HS-27A (cell line): ENCODE measurements at regions not wholly inside any gene's neighbourhood (a gene's known extent, or its start where the extent isn't known, plus 50 kb on each side); places are given as distances from the start of the nearest gene placed in this dataset.
"Not testable (repeated sequence)": the region's sequence is repeated elsewhere in the genome, so short reads cannot be mapped to it uniquely, and the experiment has no call there.

Experiments
- DNase-seq: peaks from one replicate; pipeline ENCODE4 v3.0.0-alpha.2; 2012; ENCODE audit warnings: low read depth, missing footprints

GRCh38 chr21:10366210-10366609 lies 155.2 kb upstream of the TPTE start:
- DNase-seq: not testable (repeated sequence)

- not testable (repeated sequence) for DNase-seq
Measured at GRCh38 chr21:10367586-10367985, 153.8 kb upstream of the TPTE start.

GRCh38 chr21:10368323-10368798 lies 153.0 kb upstream of the TPTE start:
- DNase-seq: not testable (repeated sequence)

DNA sequence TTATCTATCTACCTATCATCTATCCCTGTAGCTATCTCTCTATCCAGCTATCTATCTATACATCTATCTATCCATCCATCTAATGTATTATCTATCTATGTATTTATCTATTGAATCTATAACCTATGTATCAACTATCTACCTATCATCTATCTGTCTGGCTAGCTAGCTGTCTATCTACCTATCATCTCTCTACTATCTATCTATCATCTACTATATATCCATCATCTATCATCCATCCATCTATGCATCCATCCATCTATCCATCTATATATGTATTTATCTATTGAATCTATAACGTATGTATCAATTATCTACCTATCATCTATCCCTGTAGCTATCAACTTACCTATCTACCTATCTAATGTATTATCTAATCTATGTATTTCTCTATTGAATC lies 152.1 kb upstream of the TPTE start:
- DNase-seq: not testable (repeated sequence)

DNA sequence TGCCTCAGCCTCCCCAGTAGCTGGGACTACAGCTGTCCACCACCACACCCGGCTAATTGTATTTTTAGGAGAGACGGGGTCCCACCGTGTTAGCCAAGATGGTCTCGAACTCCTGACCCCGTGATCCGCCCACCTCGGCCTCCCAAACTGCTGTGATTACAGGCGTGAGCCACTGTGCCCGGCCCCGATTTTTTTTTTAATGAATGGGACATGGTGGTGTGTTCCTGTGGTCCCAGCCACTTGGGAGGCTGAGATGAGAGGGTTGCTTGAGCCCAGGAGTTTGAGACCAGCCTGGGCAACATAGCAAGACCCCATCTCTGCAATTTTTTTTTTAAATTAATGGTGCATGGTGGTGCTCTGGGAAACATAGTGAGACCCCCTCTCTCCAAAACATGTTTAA lies 143.6 kb upstream of the TPTE start:
- not testable (repeated sequence) for DNase-seq

GRCh38 chr21:10379816-10380215 lies 141.6 kb upstream of the TPTE start:
- not testable (repeated sequence) for DNase-seq

DNA sequence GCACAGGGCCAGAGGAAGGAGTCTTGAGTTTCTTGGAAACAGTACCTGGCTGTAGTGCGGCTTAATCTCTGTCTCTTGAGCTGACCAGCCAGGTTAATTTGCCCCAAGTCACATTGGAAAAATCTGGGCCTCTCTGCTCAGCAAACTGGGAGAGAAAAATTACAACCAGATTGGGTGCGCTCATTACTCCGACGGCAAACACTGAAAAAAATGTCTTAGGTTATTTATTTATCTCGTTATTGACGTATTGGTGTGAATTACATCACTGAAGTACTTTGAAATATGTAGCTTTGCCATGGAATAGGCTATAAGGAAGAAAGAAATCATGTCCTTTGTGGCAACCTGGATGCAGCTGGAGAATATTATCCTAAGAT lies 139.7 kb upstream of the TPTE start:
- DNase-seq: not testable (repeated sequence)

DNA sequence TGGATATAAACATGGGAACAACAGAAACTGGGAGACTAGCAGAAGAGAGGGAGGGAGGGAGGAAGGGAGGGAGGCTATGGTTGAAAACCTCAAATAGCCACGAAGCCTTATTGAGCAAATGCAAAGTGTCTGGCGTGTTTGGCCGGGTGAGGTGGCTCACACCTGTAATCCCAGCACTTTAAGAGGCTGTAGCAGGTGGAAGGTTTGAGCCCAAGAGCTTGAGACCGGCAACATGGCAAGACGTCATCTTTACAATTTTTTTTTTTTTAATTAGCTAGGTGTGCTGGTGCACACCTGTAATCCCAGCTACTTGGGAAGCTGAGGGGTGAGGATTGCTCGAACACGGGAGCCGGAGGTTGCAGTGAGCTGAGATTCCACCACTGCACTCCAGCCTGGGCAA lies 139.2 kb upstream of the TPTE start:
- not testable (repeated sequence) for DNase-seq

- DNase-seq: not testable (repeated sequence)
Measured at GRCh38 chr21:10382580-10382979, 138.8 kb upstream of the TPTE start.

- not testable (repeated sequence) for DNase-seq
Measured at GRCh38 chr21:10383571-10383970, 137.8 kb upstream of the TPTE start.

- DNase-seq: not testable (repeated sequence)
Measured at GRCh38 chr21:10384304-10384861, 137.0 kb upstream of the TPTE start.

DNA sequence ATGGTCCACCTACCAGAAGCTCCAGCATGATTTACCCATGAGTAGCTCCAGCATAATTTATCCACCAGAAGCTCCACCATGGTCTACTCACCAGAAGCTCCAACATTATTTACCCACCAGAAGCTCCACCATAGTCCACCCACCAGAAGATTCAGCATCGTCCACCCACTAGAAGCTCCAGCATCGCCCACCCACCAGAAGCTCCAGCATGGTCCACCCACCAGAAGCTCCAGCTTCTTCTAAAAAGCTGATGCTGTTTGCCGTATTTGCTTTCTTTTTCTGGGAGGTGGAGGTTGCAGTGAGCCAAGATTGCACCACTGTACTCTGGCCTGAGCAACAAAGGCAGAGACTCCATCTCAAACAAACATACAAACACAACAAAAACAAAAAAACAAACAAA lies 136.2 kb upstream of the TPTE start:
- not testable (repeated sequence) for DNase-seq

- not testable (repeated sequence) for DNase-seq
Measured at GRCh38 chr21:10385898-10386527, 135.4 kb upstream of the TPTE start.

DNA sequence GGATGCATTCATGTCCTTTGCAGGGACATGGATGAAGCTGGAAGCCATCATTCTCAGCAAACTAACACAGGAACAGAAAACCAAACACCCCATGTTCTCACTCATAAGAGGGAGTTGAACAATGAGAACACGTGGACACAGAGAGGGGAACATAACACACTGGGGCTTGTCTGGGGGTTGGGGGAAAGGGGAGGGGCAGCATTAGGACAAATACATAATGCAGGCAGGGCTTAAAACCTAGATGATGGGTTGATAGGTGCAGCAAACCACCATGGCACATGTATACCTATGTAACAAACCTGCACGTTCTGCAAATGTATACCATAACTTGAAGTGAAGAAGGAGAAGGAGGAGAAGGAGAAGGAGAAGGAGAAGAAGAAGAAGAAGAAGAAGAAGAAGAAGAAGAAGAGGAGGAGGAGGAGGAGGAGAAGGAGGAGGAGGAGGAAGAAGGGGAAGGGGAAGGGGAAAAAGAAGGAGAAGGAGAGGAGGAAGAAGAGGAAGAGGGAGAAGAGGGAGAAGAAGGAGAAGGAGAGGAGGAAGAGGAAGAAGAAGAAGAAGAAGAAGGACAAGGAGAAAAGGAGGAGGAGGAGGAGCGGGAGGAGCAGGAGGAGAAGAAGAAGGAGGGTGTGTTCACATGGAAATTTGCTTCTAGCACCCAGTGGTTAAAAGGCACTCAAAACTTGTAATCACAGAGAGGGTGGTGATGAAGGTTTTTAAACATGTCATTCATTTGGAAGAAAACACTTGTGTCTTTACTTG lies 133.5 kb upstream of the TPTE start:
- not testable (repeated sequence) for DNase-seq

- DNase-seq: not testable (repeated sequence)
Measured at GRCh38 chr21:10388625-10389024, 132.8 kb upstream of the TPTE start.

GRCh38 chr21:10392301-10392700 lies 129.1 kb upstream of the TPTE start:
- DNase-seq: not testable (repeated sequence)

DNA sequence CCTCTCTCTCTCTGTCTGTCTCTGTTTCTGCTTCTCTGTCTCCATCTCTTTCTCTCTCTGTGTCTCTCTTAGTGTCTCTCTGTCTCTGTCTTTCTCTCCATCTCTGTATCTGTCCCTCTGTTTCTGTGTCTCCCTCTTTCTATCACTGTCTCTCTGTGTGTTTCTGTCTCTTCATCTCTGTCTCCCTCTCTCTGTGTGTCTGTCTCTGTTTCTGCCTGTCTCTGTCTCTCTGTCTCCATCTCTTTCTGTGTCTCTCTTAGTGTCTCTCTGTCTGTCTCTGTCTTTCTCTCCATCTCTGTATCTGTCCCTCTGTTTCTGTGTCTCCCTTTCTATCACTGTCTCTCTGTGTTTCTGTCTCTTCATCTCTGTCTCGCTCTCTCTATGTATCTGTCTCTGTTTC lies 125.4 kb upstream of the TPTE start:
- not testable (repeated sequence) for DNase-seq

- not testable (repeated sequence) for DNase-seq
Measured at GRCh38 chr21:10397495-10397915, 123.9 kb upstream of the TPTE start.

DNA sequence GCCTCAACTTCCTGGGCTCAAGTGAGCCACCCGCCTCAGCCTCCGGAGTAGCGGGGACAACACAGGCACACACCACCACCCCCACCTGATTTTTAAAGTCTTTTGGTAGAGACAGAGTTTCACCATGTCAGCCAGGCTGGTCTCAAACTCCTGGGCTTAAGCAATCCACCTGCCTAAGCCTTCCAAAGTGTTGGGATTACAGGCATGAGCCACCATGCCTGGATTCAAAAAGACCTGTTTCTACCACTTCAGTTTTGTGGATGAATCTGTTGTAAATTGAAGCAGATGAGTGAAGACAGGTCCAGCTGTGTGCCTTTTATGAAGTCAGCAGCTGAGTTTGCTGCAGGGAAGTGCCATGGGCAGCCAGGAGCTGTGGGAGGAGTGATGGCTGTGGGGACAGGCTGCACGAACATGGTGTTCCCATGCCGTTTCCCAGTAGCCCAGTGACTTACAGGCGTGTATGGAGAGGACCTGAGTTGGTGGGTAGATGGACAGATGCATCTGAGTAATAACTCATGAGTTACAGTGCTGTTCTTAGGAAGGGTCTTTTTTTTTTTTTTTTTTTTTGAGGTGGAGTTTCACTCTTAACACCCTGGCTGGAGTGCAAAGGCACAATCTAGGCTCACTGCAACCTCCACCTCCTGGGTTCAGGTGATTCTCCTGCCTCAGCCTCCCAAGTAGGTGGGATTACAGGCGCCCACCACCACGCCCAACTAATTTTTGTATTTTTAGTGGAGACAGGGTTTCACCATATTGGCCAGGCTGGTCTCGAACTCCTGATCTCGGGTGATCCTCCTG lies 122.5 kb upstream of the TPTE start:
- not testable (repeated sequence) for DNase-seq

DNA sequence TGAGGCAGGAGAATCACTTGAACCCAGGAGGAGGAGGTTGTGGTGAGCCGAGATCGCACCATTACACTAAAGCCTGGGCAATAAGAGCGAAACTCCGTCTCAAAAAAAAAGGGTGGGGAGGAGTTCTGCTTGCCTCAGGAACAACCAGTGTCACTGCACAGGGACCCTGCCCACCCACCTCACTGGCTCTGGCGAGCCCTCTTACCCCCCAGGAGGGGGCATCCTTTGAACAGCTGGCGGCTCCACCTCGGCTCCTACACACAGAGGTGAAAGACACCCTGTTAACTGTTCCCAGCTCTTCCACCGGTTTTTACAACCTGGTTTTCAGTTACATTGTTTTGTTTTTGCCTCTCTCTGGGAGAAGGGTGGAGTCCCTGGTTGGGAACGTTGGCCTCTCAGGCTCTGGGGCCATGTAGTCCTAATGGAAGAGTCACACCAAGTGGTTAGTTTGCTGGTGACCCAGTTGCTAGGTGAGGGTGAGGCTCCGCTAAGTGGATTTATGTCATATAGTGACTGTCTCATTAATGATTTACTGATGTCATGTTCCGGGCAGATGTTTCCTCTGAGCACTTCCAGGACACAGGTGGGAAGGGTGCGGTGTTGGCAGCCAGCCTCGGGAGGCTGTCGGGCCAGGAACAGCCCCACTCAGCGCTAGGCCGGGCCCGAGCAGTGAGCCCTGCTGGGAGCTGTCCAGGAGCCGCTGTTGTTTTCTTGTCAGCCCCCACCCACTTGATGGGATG lies 120.6 kb upstream of the TPTE start:
- not testable (repeated sequence) for DNase-seq

- DNase-seq: not testable (repeated sequence)
Measured at GRCh38 chr21:10402461-10402860, 118.9 kb upstream of the TPTE start.
